Adrenal gland (tissue), 9 donors: ENCODE measurements at regions not wholly inside any gene's neighbourhood (a gene's known extent, or its start where the extent isn't known, plus 50 kb on each side); places are given as distances from the start of the nearest gene placed in this dataset.

Experiments
- DNase-seq, 7 donors: peaks; one replicate each; pipeline ENCODE4 v3.0.0-alpha.2; 2019 to 2020
- H3K27ac ChIP-seq, 5 donors: fragments of 200-600 bp; sonication (generic) in 4 of 5; 1 replicate in 3 of 5; 2 replicates in 2 of 5; pipeline versions ENCODE4 v1.5.1 to v1.8.0; 2016 to 2020; ENCODE audit warnings: mild to moderate bottlenecking in 1 of 5
- H3K27me3 ChIP-seq: fragments of 200-600 bp; 2 replicates; pipeline ENCODE4 v1.8.0; 2021
- H3K36me3 ChIP-seq, 2 donors: fragments of 200-600 bp; replicated peaks in 1 of 2; 1 replicate in 1 of 2; 2 replicates in 1 of 2; pipeline versions ENCODE4 v1.5.1 to v1.8.0; 2018 to 2022
- H3K4me1 ChIP-seq, 2 donors: fragments of 200-600 bp; replicated peaks in 1 of 2; 1 replicate in 1 of 2; 2 replicates in 1 of 2; pipeline versions ENCODE4 v1.5.1 to v1.8.0; 2018 to 2021
- H3K4me3 ChIP-seq, 4 donors: fragments of 200-600 bp; sonication (generic) in 3 of 4; one replicate each; pipeline ENCODE4 v1.5.1; 2016 to 2018
- H3K9me3 ChIP-seq, 3 donors: fragments of 200-600 bp; sonication (generic) in 1 of 3; replicated peaks in 1 of 3; 1 replicate in 2 of 3; 2 replicates in 1 of 3; pipeline versions ENCODE4 v1.5.1 to v1.8.0; 2016 to 2021
- POLR2A ChIP-seq, 2 donors: fragments of 450-650 bp; IDR thresholded peaks; one replicate each; pipeline ENCODE4 v1.6.1; 2017; ENCODE audit warnings: antibody characterized with exemption in 2 of 2, mild to moderate bottlenecking in 2 of 2, moderate library complexity in 1 of 2
- WGBS, 4 donors: extraction: QIAGEN DNeasy Blood & Tissue Kit in 2 of 4; methylation state at CpG; one replicate each; pipeline versions ENCODE4 v1.1.5 to v1.1.7; 2013 to 2017; 5-methylcytosine and 5-hydroxymethylcytosine counted together
- intact Hi-C, 2 donors: fragments of 100-400 bp; cut with DNase I; formaldehyde crosslinking; loops; one replicate each; pipeline versions ENCODE4 v1.14.1 to v1.15.0; 2022 to 2023
- TF ChIP-seq, protein P1 (sequence below), 6 experiments: fragments of 450-650 bp in 4 of 6; fragments of 200-600 bp in 2 of 6; sonication (generic) in 1 of 6; IDR thresholded peaks; 1 replicate in 5 of 6; 2 replicates in 1 of 6; pipeline versions ENCODE4 v1.5.1 to v1.8.0; 2016 to 2021; ENCODE audit warnings: antibody characterized with exemption in 6 of 6, mild to moderate bottlenecking in 2 of 6, moderate library complexity in 1 of 6
- donor health status: healthy with polysubstance abuse.
- donor health status: Bipolar disorder and iron deficiency.
- donor health status: DM: yes; HTN: yes; CAD: no.
- donor health status: DM: no; HTN: no; CAD: no.
- donor health status: DM: no; HTN: no; CAD: no.

DNA sequence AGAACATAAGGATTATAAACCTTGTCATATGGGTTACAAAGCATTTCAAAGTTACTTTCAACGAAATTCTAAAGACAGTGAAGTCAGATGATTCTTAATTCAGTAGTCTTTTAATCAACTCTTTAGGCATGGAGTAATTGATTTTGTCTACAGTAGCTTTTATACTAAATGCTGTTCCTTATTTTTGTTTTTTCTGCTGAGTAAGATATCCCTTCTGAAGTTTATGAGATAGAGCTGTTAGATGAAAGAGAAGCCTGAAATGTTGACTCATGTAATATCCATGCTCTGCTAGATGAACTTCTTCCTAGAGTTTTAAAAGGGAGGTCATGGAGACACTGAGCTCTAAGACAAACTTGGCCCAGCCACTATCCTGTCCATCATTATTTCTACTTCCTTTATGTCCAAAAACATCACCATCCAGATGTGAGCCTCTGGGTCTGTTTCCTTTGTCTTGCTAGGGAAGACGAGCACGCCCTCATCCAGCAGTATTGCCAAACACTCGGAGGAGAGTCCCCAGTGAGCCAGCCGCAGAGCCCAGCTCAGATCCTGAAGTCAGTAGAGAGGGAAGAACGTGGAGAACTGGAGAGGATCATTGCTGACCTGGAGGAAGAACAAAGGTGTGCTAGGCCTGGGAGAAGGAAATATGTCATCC is 550.3 kb downstream of the UTRN start:
- TF ChIP-seq, protein P1, sequence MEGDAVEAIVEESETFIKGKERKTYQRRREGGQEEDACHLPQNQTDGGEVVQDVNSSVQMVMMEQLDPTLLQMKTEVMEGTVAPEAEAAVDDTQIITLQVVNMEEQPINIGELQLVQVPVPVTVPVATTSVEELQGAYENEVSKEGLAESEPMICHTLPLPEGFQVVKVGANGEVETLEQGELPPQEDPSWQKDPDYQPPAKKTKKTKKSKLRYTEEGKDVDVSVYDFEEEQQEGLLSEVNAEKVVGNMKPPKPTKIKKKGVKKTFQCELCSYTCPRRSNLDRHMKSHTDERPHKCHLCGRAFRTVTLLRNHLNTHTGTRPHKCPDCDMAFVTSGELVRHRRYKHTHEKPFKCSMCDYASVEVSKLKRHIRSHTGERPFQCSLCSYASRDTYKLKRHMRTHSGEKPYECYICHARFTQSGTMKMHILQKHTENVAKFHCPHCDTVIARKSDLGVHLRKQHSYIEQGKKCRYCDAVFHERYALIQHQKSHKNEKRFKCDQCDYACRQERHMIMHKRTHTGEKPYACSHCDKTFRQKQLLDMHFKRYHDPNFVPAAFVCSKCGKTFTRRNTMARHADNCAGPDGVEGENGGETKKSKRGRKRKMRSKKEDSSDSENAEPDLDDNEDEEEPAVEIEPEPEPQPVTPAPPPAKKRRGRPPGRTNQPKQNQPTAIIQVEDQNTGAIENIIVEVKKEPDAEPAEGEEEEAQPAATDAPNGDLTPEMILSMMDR (IDR thresholded peaks at IDR 0.05), result no peak
- no peak for TF ChIP-seq POLR2A (IDR thresholded peaks at IDR 0.05)
- intact Hi-C loops, result no loop called here
- no peaks in the 10 kb centered on the region for H3K27me3 ChIP-seq
- no peaks in the 10 kb centered on the region for H3K9me3 ChIP-seq
- no peaks in the 10 kb centered on the region for H3K4me1 ChIP-seq
- H3K4me3 ChIP-seq, result no peak overlapping the region
- 88 to 94% (median 90%) methylated on average over 6 of the region's 6 CpGs for WGBS, 4 donors
- no peak overlapping the region for H3K27ac ChIP-seq
- H3K36me3 ChIP-seq, result peaks cover 0 to 20% of the 10 kb centered on the region in 2 donors
- DNase-seq, result no peak

DNA sequence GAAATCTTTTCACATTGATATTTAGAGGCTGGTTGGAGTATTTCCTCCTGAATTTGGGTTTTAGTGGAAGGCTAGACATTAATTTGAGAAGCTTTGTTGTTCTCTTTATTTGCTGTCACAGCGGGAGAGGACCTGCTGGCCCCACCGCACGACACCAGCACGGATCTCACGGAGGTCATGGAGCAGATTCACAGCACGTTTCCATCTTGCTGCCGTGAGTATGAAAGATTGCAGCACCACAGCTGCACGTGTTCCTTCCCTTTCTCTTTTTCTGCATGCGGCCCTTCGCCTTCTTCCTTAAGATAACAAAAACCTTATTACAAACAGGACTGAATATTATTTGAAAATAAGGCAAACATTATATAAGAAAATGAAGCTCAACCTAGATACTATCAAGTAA is 555.5 kb downstream of the UTRN start:
- Histone ChIP-seq H3K27ac (no peak overlapping the region), H3K4me3 (no peak overlapping the region), H3K36me3 (peaks cover 0 to 32% of the 10 kb centered on the region in 2 donors), H3K27me3 (no peaks in the 10 kb centered on the region), H3K9me3 (no peaks in the 10 kb centered on the region), H3K4me1 (peaks cover 0 to 5% of the 10 kb centered on the region in 2 donors)
- no peak for DNase-seq
- TF ChIP-seq POLR2A (IDR thresholded peaks at IDR 0.05), result no peak
- TF ChIP-seq, protein P1 (IDR thresholded peaks at IDR 0.05), result no peak
- intact Hi-C loops, result no loop called here
- 87 to 96% (median 92%) methylated on average over 10 of the region's 10 CpGs for WGBS, 4 donors

DNA sequence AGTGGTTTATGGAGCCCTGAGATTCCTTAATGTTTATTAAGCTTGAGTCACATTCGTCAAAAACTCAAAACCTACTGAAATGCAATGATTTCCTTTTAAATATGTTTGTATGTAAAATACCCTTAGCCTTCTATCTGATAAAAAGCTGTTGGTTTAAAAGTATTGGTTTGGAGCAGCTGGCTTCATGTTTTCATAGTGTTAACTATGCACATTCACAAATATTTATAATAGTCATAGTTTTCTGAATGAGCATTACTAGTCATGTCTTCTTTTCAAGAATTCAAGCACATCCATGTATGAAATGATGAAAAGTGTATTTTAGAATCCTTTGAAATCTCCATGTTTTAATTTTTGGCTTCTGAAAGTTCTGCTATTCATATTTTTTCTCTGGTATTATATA is 558.6 kb downstream of the UTRN start:
- intact Hi-C loops, result no loop called here
- Histone ChIP-seq H3K9me3 (no peaks in the 10 kb centered on the region), H3K36me3 (peaks cover 0 to 17% of the 10 kb centered on the region in 2 donors), H3K27me3 (no peaks in the 10 kb centered on the region), H3K4me1 (peaks cover 0 to 5% of the 10 kb centered on the region in 2 donors), H3K4me3 (no peak overlapping the region), H3K27ac (no peak overlapping the region)
- TF ChIP-seq, protein P1 (IDR thresholded peaks at IDR 0.05), result no peak
- TF ChIP-seq POLR2A (IDR thresholded peaks at IDR 0.05), result no peak
- no peak for DNase-seq
- WGBS, 4 donors, result 93 to 100% (median 99%) methylated on average over 1 of the region's 1 CpG

DNA sequence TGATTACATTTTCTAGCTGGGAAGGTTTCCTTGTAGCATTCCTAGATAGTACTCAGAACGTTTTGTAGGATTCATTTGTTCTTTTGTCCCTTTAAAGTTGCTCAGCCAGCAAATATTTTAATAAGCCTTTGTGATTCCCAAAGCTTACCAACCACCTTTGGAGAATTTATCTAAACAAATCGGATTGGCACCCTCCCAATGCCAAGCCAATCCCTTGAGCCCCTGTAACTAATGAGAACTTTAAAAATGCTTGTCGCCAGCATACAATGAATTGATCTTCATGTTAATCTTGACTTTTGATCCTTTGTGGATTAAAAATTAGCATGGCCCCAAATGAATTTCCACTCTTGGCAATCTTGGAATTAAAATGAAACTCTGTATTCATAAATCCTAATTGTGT is 559.5 kb downstream of the UTRN start:
- peaks cover 0 to 17% of the 10 kb centered on the region in 2 donors for H3K36me3 ChIP-seq
- intact Hi-C loops, result no loop called here

More for the DNA sequence above, 559.5 kb downstream of the UTRN start:
- H3K27me3 ChIP-seq, result no peaks in the 10 kb centered on the region
- no peak overlapping the region for H3K27ac ChIP-seq
- WGBS, 4 donors, result 85 to 88% (median 86%) methylated on average over 3 of the region's 3 CpGs
- H3K4me1 ChIP-seq, result peaks cover 0 to 5% of the 10 kb centered on the region in 2 donors
- TF ChIP-seq POLR2A (IDR thresholded peaks at IDR 0.05), result no peak
- TF ChIP-seq, protein P1 (IDR thresholded peaks at IDR 0.05), result no peak
- DNase-seq, result no peak
- no peaks in the 10 kb centered on the region for H3K9me3 ChIP-seq
- H3K4me3 ChIP-seq, result no peak overlapping the region
